GM19351 (cell line): ENCODE measurements at regions not wholly inside any gene's neighbourhood (a gene's known extent, or its start where the extent isn't known, plus 50 kb on each side); places are given as distances from the start of the nearest gene placed in this dataset.

ENCODE experiments used
- ATAC-seq: cut with Tn5 transposase; IDR thresholded peaks from one replicate; pipeline ENCODE4 v1.9.1; 2021; ENCODE audit warnings: mild to moderate bottlenecking, moderate library complexity; ENCODE audit not compliant: unreplicated experiment

GRCh38 chr2:176704282-176704858 is 435.1 kb downstream of the MTX2 start:
- ATAC-seq: no peak

- no peak for ATAC-seq
These were observed 440.1 kb downstream of the MTX2 start for GRCh38 chr2:176709149-176709951.

GRCh38 chr2:176709991-176710390 is 440.7 kb downstream of the MTX2 start:
- no peak for ATAC-seq

GRCh38 chr2:176710657-176711186 is 441.5 kb downstream of the MTX2 start:
- no peak for ATAC-seq

- no peak for ATAC-seq
These were observed 456.8 kb downstream of the MTX2 start for GRCh38 chr2:176725873-176726645.

GRCh38 chr2:176727696-176728095 is 458.5 kb downstream of the MTX2 start:
- ATAC-seq: no peak

GRCh38 chr2:176729706-176730569 is 460.7 kb downstream of the MTX2 start:
- no peak for ATAC-seq

- no peak for ATAC-seq
These were observed 463.5 kb downstream of the MTX2 start for GRCh38 chr2:176732780-176733179.

- ATAC-seq: no peak
These were observed 464.6 kb downstream of the MTX2 start for GRCh38 chr2:176733698-176734430.

- no peak for ATAC-seq
These were observed 465.6 kb downstream of the MTX2 start for GRCh38 chr2:176734868-176735267.

- no peak for ATAC-seq
These were observed 470.3 kb upstream of the HNRNPA3 start for GRCh38 chr2:176742271-176742670.

- ATAC-seq: no peak
These were observed 468.9 kb upstream of the HNRNPA3 start for GRCh38 chr2:176743671-176744070.

- ATAC-seq: no peak
These were observed 468.4 kb upstream of the HNRNPA3 start for GRCh38 chr2:176744146-176744545.

GRCh38 chr2:176745543-176746200 is 466.9 kb upstream of the HNRNPA3 start:
- ATAC-seq: peak; percentile 66

- no peak for ATAC-seq
These were observed 466.2 kb upstream of the HNRNPA3 start for GRCh38 chr2:176746411-176746810.

GRCh38 chr2:176747506-176747905 is 465.1 kb upstream of the HNRNPA3 start:
- no peak for ATAC-seq

GRCh38 chr2:176747928-176748327 is 464.7 kb upstream of the HNRNPA3 start:
- no peak for ATAC-seq

- no peak for ATAC-seq
These were observed 463.9 kb upstream of the HNRNPA3 start for GRCh38 chr2:176748662-176749061.
